Right ventricle myocardium superior (tissue), 1 donor: ENCODE measurements at regions not wholly inside any gene's neighbourhood (a gene's known extent, or its start where the extent isn't known, plus 50 kb on each side); places are given as distances from the start of the nearest gene placed in this dataset.
A peak's percentile ranks its signal among the peaks of the same experiment; 100 is the strongest.

Experiments used
- ATAC-seq: fragments of 200-7000 bp; cut with Tn5 transposase; one replicate; pipeline ENCODE4 v1.9.1; 2020; ENCODE audit warnings: mild to moderate bottlenecking; ENCODE audit not compliant: poor library complexity
- DNase-seq: peaks from one replicate; pipeline ENCODE4 v3.0.0-alpha.2; 2020
- intact Hi-C: fragments of 100-400 bp; cut with DNase I; formaldehyde crosslinking; loops from one replicate; pipeline ENCODE4 v1.11.2; 2022
- donor health status: DM: no; HTN: yes; CAD: no; lungs with severe emphysema.

GRCh38 chr20:63104312-63105181, 97.8 kb upstream of the BHLHE23 start:
- ATAC-seq: no peak
- intact Hi-C loops: no loop called here
- DNase-seq: peak; percentile 28

GRCh38 chr20:63103402-63104311, 96.9 kb upstream of the BHLHE23 start:
- DNase-seq: peak; percentile 17
- ATAC-seq: no peak
- intact Hi-C loops: no loop called here

GRCh38 chr20:63102721-63103375, 96.1 kb upstream of the BHLHE23 start:
- peak; percentile 16 for ATAC-seq
- peak; percentile 69 for DNase-seq
- intact Hi-C loops: no loop called here

DNA sequence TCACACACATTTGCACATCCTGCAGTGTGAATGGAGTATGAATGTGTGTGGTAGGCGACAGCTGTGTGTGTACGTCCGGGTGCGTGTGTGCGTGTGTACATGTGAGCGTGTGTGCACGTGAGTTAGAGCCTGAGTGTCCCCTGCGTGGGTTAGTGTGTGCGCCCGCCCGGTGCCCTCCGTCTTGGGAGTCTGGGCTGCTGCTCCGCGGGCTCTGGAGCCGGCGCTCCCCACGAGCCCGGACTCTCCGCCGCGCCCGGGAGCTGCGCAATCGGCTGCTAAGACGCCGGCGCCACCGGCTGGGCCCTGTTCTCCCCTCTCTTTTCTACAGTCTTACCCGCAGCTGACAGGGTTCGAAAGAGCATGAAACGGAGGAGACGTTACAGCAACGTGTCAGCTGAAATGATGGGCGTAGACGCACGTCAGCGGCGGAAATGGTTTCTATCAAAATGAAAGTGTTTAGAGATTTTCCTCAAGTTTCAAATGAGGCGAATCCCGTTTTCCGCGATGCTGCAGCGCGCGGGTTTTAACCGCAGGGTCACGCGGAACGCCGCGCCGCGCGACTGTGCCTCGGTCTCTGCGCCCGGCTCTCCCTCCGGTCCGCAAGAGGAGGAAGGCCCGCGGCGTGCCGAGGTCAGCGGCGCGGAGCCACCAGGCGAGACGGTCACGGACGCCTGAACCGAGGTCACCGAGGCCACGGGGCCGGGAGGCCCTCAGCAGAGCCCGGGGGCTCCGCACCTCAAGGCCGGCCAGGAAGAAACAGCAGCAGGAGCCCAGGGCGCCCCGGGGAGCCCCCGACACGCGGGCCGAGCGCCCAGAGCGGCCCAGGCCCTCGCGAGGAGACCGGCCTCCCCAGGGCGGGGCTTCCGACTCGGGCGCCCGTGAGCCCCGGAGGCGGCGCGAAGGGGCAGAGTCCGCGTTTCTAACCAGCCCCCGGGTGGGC, 95.3 kb upstream of the BHLHE23 start:
- DNase-seq: peak; percentile 55
- intact Hi-C loops: no loop called here
- peak; percentile 75 for ATAC-seq

DNA sequence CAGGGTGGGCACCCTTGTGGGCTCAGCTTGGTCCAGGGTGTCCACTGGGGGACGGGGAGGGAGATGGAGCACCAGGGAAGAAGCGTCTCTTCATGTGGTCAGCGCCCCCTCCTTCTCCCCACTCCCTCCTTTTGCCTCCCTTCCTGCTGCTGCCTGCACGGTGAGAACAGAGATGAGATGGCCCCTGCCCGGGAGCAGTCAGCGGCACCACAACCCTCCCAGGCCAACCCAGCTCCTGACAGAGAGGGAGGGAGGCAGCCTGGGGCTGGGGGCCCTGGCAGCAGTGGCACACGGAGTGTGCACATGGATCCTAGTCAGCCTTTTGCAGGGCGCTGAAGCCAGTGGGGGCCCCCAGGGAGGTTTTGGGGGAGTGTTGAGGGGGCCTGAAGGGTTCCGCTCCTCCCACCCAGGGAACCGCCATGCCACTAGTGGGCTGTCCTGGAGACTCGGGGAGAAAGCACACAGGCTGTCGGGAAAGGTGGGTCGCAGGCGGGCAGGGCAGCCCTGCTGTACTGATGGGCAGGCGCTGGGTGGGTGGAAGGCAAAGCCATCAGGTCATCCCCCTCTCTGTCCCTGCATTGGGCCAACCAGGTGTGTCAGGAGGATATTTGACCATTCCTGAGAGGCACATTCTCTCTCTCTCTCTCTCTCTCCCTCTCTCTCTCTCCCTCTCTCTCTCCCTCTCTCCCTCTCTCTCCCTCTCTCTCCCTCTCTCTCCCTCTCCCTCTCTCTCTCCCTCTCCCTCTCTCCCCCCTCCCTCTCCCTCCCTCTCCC, 94.3 kb upstream of the BHLHE23 start:
- peak; percentile 15 for DNase-seq
- intact Hi-C loops: no loop called here
- no peak for ATAC-seq

GRCh38 chr20:63100174-63100925, 93.6 kb upstream of the BHLHE23 start:
- intact Hi-C loops: no loop called here
- ATAC-seq (no peak), DNase-seq (peak; percentile 16)

GRCh38 chr20:63099456-63100173, 92.9 kb upstream of the BHLHE23 start:
- intact Hi-C loops: no loop called here
- no peak for ATAC-seq
- DNase-seq: peak; percentile 20

DNA sequence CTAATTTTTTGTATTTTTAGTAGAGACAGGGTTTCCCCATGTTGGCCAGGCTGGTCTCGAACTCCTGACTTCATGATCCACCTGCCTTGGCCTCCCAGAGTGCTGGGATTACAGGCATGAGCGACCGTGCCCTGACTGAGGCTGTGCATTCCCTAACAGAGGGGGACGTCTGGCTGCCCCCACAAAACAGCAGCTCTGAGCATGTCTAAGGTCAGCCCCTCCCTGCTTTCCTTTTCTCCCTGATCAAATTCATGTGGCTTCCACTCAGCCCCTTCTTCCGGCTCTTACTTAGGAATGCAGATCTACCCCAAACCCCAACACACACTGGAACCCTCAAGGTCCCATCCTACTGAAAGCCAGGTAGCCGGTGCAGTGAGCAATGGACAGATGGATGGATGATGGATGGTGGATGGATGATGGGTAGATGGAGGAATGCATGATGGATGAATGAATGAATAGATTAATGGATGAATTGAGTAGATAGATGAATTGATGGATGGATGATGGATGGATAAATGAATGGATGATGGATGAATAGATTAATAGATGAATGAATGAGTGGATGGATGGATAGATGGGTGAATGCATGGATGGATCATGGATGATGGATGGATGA, 91.5 kb upstream of the BHLHE23 start:
- intact Hi-C loops: no loop called here
- DNase-seq: peak; percentile 11
- no peak for ATAC-seq

- intact Hi-C loops: no loop called here
- no peak for ATAC-seq
- peak; percentile 30 for DNase-seq
These were observed 90.6 kb upstream of the BHLHE23 start for GRCh38 chr20:63097336-63097831.

- intact Hi-C loops: no loop called here
- ATAC-seq (no peak), DNase-seq (peak; percentile 26)
These were observed 90.0 kb upstream of the BHLHE23 start for GRCh38 chr20:63096681-63097335.

DNA sequence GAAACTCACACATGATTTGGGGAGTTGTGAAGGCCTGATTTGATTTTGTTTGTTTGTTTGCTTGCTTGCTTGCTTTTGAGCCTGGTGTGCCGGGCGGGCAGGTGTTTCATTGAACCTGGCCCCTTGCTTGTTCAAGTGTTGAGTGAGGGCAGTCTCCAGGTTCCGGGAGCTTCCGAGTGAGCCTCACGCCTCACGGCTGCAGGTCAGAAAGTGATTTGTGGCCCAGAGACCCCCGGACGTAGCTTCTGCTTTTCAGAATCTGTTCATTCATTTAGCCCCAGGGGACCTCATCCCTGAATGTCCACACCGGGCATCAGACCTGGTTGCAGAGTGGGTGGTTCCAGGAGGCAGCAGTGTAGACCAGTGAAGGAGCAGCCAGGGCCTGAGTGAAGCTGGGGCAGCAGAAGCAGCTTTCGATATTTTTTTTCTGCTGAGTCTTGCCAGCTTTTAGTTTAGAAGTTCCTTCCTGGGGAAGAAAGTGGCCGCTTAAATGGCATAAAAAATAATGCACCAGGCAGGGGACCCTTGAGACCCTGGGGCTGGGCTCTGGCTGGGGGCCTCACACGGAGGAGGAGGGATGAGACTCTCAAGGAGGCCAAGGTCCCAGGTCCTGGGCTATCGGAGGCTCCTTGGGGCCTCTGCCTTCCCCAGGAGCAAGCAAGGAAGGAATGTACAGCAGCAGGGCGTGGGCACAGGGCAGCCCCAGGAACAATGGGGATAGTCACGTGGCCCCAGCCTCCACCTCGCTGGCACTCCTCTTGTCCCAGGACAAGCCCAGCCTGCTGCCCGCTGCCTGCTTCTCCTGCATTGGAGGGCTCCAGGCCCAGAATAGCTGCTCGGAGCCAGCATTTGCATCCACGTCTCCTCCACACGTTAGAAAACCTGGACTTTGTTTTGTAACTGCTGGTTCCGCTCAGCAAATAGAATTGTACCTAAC, 89.2 kb upstream of the BHLHE23 start:
- DNase-seq (peak; percentile 31), ATAC-seq (no peak)
- intact Hi-C loops: no loop called here

- no peak for DNase-seq
These were observed 88.2 kb upstream of the BHLHE23 start for GRCh38 chr20:63094767-63095499.

DNA sequence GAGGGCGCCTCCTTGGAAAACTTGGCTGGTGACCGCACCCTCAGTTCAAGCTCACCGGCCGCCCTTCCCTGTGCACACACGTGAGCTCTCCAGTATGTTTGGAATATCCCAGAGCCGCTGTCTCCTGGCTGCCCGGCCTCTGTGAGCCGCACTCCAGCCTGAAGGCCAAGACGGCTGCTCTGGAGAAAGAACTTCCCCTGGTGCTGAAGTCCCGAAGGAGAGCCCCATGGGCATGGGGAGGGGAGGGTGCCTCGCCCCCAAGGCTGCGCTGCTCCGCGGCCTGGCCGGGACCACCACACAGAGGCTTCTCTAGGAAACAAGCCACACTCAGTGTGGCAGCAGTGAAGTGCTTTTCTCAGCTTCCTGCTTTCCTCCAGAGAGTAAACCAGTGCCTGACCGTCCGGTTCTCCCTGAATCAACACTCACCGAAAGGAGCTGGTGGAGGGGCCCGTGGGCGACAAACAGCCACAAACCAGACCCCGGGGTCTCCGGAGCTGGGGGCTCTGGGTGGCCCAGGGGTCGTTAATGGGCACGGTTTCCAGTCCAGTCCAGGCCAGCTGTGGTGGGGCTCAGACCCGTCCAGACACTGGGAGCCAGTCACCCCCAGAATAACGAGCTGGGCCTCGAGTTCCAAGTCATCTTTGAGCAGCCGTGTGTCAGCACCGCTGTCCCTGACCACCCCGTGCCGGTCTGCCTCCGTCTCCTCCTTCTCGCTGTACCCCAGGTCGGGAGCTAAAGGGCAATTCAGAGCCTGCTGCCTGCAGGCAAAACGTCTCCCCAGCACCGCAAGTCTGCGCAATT, 87.4 kb upstream of the BHLHE23 start:
- no peak for ATAC-seq

More at GRCh38 chr20:63094767-63095499, 88.2 kb upstream of the BHLHE23 start:
- no peak for ATAC-seq
- intact Hi-C loops: no loop called here

More for the DNA sequence above, 87.4 kb upstream of the BHLHE23 start:
- DNase-seq: peak; percentile 26
- intact Hi-C loops: no loop called here
